ENCODE measurements at regions not wholly inside any gene's neighbourhood (a gene's known extent, or its start where the extent isn't known, plus 50 kb on each side); places are given as distances from the start of the nearest gene placed in this dataset.

DNA sequence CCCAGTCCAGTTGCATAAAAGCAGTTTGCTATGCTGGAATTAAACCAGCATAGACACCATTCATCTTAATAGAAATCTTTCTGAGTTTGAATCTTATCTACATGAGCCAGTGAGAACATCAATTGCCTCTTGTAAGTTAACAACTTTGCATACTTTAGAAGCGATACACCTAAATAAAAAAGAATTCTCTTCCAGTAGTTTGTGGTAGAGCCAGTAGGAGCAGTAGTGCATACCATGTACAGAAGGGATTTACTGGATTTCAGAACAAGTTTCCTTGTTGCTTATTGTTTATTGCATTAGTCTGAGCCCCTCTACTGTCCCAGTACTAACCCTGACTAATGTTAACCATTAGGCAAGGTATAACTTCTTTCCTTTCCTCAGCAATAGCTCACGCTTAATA is 313.1 kb downstream of the TGFB2 start:
- TF ChIP-seq POLR2A (IDR thresholded peaks at IDR 0.05; ENCODE audit: low read length): no peak
- TF ChIP-seq GATA1 (IDR thresholded peaks at IDR 0.05; ENCODE audit: low read depth, low read length): no peak
